ENCODE measurements at regions not wholly inside any gene's neighbourhood (a gene's known extent, or its start where the extent isn't known, plus 50 kb on each side); places are given as distances from the start of the nearest gene placed in this dataset.

DNA sequence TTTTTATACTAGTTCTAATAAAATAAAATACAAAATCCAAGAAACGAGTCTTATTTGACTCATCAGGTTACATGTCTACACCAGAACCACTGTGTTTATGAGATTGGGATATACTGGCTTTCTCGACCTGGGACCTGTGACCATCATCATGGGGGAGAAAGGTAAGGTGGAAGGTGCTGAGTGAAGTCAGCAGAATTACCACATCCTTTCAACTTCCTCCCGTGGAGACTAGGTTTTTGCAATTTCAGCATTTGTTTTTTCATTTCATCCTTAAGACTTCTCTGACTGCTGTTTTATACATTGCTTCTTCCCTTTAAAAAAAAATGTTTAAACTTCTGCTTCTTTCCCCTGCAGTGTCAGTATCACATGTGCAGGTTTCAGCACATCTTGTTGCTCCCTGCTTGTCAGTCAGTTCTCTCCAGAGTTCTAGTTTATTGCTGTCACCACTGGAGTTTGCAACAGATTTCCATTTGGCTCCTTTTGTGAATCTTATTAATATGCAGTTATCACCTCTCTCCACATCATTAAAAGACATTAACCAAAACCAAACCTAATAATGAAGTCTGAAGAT is 60.4 kb upstream of the HAO2 start:
- no peak for DNase-seq (ENCODE audit: low spot score)

DNA sequence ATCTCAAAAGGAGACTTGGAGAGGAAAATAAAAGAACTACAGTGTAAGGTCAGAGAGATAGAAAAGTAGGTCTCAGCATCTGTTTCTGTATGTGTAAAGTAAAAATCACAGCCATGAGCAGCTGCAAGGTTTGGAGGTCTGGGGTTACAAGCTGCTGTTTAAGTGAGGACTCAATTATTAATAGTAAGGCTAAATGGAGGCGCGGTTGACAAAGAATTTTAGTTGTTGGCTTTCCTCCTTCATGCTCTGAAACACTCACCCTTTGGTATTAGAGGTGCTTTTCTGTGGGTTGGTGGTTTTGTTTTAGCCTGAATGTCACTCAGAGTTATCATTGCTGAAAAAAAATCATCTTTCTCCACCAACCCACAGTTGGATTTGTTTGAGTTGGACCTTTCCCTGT is 59.8 kb upstream of the HAO2 start:
- DNase-seq (ENCODE audit: low spot score) = no peak

DNA sequence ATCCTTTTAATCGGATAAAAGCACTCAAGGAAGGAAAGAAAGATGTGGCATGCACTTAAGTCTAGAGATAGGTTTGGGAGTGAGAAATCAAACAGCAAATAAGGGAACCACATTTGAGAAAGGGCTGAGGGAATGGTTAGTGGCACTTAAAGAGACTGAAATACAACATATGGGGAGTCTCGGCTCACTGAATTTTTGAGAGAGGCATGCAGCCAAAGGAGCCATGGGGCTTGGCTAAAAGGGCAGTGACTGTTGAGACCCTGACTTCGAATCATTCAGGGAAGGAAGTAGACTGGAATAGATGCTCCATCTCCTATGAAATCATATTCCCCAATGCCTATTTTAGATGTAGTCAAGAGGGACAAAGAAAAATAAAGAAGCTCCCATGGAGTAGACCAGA is 58.3 kb upstream of the HAO2 start:
- DNase-seq (ENCODE audit: low spot score) = no peak

DNA sequence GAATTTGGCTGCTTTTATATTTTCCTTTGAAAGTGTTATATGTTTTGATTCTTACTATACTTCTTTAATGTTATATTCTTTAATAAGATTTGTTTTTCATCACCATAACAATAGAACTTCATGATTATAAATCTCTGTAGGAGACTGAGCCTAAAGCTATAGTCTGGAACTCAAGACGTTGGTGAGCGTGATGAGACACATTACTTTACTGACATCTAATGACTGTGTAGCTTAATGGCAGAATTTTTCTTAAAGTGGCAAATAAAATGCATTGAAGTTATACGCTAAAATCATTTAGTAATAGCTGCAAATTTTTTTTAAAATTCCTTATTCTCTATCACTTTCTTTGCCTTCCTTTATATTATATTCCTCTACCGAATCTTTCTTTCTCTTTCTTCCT is 56.1 kb upstream of the HAO2 start:
- DNase-seq (ENCODE audit: low spot score) = no peak

DNA sequence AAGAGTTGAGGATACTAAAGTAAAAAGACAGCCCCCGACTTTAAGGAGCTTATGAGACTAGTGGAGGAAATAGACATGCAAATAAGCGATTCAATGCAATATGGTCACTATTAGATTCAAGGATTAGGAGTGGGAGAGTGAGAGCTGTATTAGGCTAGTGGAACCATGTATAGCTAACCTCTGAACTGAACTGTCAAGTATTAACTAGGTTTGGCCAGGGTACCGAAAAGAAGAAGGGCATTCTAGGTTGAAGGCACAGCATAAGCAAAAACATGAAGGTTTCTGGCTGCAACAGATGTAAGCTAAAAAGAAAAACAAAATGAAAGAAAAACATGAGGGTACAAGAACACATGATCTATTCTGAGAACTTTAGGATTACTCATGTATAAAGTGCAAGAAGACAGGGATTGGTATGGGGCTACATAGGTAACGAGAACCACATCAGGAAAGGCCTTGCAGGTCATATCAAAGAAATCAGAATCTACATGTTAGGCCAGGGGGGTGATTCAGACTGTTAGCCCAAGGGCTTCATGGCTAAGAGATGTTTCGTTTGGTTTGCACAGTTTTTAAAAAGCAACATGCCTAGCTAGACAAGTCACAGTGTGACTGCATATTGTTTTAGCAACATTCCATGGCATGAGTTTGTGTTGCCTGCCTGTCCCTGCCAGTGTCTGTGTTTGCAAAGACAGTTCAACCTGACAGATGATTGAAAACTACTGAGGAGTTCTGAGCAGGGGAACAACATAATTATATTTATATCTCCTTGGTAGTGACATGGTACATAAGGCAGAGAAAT is 54.4 kb upstream of the HAO2 start:
- no peak for DNase-seq (ENCODE audit: low spot score)

DNA sequence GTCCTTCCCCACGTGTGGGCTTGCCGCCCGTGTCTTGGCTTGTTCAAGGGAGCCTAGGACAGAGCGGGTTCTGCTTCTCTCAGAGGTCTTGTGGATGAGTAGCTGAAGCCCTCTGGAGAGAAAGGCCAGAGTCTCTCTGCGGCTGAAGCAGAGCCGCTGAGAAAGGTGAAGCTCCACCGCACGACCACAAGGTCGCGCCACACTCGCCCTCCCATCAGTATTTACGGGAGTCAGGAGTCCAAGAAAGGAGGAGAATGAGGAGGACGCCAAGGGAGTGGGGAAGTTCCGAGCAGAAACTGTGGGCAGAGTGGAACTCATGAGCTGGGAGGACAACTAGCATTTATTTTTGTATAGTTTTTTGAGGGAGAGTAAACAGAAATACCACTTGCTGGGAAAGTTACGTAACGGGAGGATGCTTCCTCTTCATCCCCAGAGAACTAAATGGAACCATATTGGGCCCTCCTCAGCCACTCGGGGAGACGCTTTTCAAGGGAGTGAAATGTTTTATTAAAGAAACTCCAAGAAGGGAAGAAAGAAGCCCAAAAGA is 51.6 kb upstream of the HAO2 start:
- no peak for DNase-seq (ENCODE audit: low spot score)

DNA sequence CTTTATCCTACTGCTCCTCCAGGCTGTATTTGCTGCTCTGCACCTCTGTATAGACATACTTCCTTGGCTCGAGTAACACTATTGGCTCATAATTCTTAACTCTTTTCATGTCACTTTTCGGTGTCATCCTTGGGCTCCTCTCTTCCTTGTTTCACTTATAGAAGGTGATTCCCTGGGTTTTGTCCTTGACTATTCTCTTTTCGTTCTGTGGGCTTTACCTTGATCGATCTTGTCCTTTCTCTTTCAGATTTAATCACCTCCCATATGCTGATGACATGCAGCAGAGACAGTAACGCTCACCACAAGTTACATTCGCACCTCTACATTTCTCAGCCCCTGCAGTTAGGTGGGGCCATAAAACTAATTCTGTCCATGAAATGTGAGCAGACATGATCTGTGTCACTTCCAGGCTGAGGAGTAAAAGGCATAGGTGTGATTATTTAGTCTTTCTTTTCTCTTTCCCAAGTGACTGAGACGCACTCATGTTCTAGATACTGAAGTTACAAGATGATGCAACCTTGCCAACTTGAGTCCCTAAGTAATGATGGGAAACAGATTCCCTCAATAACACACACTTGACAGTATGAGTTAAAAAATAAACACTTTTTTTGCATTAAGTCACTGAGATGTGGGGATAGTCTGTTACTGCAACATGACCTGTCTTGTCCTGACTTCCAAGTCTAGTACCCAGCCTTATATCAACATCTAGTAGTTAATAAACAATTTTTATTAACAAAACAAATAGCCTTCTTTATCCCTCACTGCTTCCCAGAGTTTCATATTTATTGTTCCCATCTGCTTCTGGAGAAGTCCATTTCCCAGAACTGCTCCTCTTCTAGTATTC is 49.9 kb upstream of the HAO2 start:
- DNase-seq (ENCODE audit: low spot score) = no peak

All from Ammon's horn (tissue), 1 donor.